Spleen (tissue), 7 donors: ENCODE measurements at regions not wholly inside any gene's neighbourhood (a gene's known extent, or its start where the extent isn't known, plus 50 kb on each side); places are given as distances from the start of the nearest gene placed in this dataset.

Source experiments
- CTCF ChIP-seq, 11 experiments: fragments of 200-600 bp in 7 of 11; fragments of 450-650 bp in 4 of 11; sonication (generic) in 4 of 11; IDR thresholded peaks in 8 of 11; conservative IDR thresholded peaks in 3 of 11; 1 replicate in 7 of 11; 2 replicates in 4 of 11; pipeline versions ENCODE4 v1.4.0 to v1.8.0; 2016 to 2021; ENCODE audit warnings: antibody characterized with exemption in 11 of 11, inconsistent platforms in 4 of 11, mild to moderate bottlenecking in 1 of 11
- POLR2A ChIP-seq, 3 donors: fragments of 450-650 bp; IDR thresholded peaks; one replicate each; pipeline ENCODE4 v1.5.1; 2017; ENCODE audit warnings: antibody characterized with exemption in 3 of 3, mild to moderate bottlenecking in 1 of 3
- POLR2AphosphoS5 ChIP-seq, 3 donors: sonication (generic); formaldehyde crosslinking; IDR thresholded peaks; one replicate each; pipeline ENCODE4 v1.5.1; 2017; ENCODE audit warnings: antibody characterized with exemption in 3 of 3
- donor health status: DM: no; HTN: no; CAD: no; lungs with moderate emphysema.
- donor health status: DM: no; HTN: no; CAD: no.
- donor health status: DM: no; HTN: no; CAD: no.

DNA sequence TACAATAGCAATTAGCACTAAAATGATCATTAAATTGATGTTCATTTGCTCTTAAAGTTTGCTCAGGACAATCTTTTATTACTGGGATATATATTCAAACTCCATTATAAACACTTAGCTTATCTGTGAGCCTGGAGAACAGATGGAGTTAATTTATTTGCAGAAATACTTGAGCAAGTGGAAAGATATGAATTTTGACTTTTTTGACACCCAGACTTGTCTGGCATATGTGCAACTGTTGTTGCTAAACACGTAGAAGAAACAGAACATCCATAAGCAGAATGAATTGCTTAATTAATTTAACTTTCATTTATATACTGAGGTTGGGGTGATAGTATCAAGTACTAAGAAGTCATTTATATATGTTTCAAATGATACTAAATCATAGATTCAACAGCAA is 820.7 kb upstream of the TYRP1 start:
- TF ChIP-seq CTCF (IDR thresholded peaks at IDR 0.05 in 8 of 11, conservative IDR thresholded peaks at IDR 0.05 in 3 of 11): no peak
- no peak for TF ChIP-seq POLR2A (IDR thresholded peaks at IDR 0.05)
- no peak for TF ChIP-seq POLR2AphosphoS5 (IDR thresholded peaks at IDR 0.05)
